ENCODE measurements at regions not wholly inside any gene's neighbourhood (a gene's known extent, or its start where the extent isn't known, plus 50 kb on each side); places are given as distances from the start of the nearest gene placed in this dataset.
"Not testable (repeated sequence)": the region's sequence is repeated elsewhere in the genome, so short reads cannot be mapped to it uniquely, and the experiment has no call there.

- DNase-seq (ENCODE audit: low spot score): no peak
Observed at GRCh38 chr1:79974659-79975058, 968.1 kb upstream of the ADGRL4 start.

- DNase-seq (ENCODE audit: low spot score): no peak
Observed at GRCh38 chr1:79969886-79970285, 963.4 kb upstream of the ADGRL4 start.

- no peak for DNase-seq (ENCODE audit: low spot score)
Observed at GRCh38 chr1:79966438-79966837, 959.9 kb upstream of the ADGRL4 start.

- DNase-seq (ENCODE audit: low spot score): no peak
Observed at GRCh38 chr1:79959635-79960034, 953.1 kb upstream of the ADGRL4 start.

- DNase-seq (ENCODE audit: low spot score): no peak
Observed at GRCh38 chr1:79955966-79956365, 949.4 kb upstream of the ADGRL4 start.

- DNase-seq (ENCODE audit: low spot score): no peak
Observed at GRCh38 chr1:79950511-79950910, 944.0 kb upstream of the ADGRL4 start.

GRCh38 chr1:79945391-79945790 is 938.9 kb upstream of the ADGRL4 start:
- DNase-seq (ENCODE audit: low spot score): no peak

GRCh38 chr1:79929356-79929755 is 922.8 kb upstream of the ADGRL4 start:
- peak; percentile 3 for DNase-seq (ENCODE audit: low spot score)

- DNase-seq (ENCODE audit: low spot score): no peak
Observed at GRCh38 chr1:79928901-79929300, 922.4 kb upstream of the ADGRL4 start.

- DNase-seq (ENCODE audit: low spot score): no peak
Observed at GRCh38 chr1:79920960-79921669, 914.6 kb upstream of the ADGRL4 start.

GRCh38 chr1:79914896-79915295 is 908.4 kb upstream of the ADGRL4 start:
- DNase-seq (ENCODE audit: low spot score): no peak

GRCh38 chr1:79912813-79913212 is 906.3 kb upstream of the ADGRL4 start:
- no peak for DNase-seq (ENCODE audit: low spot score)

GRCh38 chr1:79903321-79903720 is 896.8 kb upstream of the ADGRL4 start:
- no peak for DNase-seq (ENCODE audit: low spot score)

- DNase-seq (ENCODE audit: low spot score): no peak
Observed at GRCh38 chr1:79902418-79902817, 895.9 kb upstream of the ADGRL4 start.

GRCh38 chr1:79899914-79900313 is 893.4 kb upstream of the ADGRL4 start:
- peak; percentile 71 for DNase-seq (ENCODE audit: low spot score)

GRCh38 chr1:79896140-79896539 is 889.6 kb upstream of the ADGRL4 start:
- no peak for DNase-seq (ENCODE audit: low spot score)

GRCh38 chr1:79895573-79895972 is 889.0 kb upstream of the ADGRL4 start:
- DNase-seq (ENCODE audit: low spot score): no peak

GRCh38 chr1:79894129-79894528 is 887.6 kb upstream of the ADGRL4 start:
- DNase-seq (ENCODE audit: low spot score): not testable (repeated sequence)

- DNase-seq (ENCODE audit: low spot score): no peak
Observed at GRCh38 chr1:79887059-79887458, 880.5 kb upstream of the ADGRL4 start.

GRCh38 chr1:79885101-79885500 is 878.6 kb upstream of the ADGRL4 start:
- DNase-seq (ENCODE audit: low spot score): no peak

GRCh38 chr1:79877086-79877485 is 870.6 kb upstream of the ADGRL4 start:
- no peak for DNase-seq (ENCODE audit: low spot score)

- no peak for DNase-seq (ENCODE audit: low spot score)
Observed at GRCh38 chr1:79875187-79875586, 868.7 kb upstream of the ADGRL4 start.

- no peak for DNase-seq (ENCODE audit: low spot score)
Observed at GRCh38 chr1:79874289-79874688, 867.8 kb upstream of the ADGRL4 start.
